ENCODE measurements at regions not wholly inside any gene's neighbourhood (a gene's known extent, or its start where the extent isn't known, plus 50 kb on each side); places are given as distances from the start of the nearest gene placed in this dataset.

- H3K27ac ChIP-seq (ENCODE audit: low read depth, low read length), result no peak overlapping the region
- no peaks in the 10 kb centered on the region for H3K4me1 ChIP-seq (ENCODE audit: control insufficient read depth in 5 of 5, insufficient read depth in 5 of 5, low read length in 5 of 5)
- H3K27me3 ChIP-seq (ENCODE audit: control insufficient read depth in 5 of 5, insufficient read depth in 4 of 5, low read length in 5 of 5), result peaks cover 0 to 2% (median 0%) of the 10 kb centered on the region in 5 donors
- no peaks in the 10 kb centered on the region for H3K9me3 ChIP-seq (ENCODE audit: control insufficient read depth in 5 of 5, low read length in 5 of 5)
- H3K36me3 ChIP-seq (ENCODE audit: control insufficient read depth in 5 of 5, insufficient read depth in 5 of 5, low read length in 5 of 5), result no peaks in the 10 kb centered on the region
- no peak overlapping the region for H3K9ac ChIP-seq (ENCODE audit: low read length in 5 of 5)
- H3K4me3 ChIP-seq (ENCODE audit: low read depth in 1 of 5, low read length in 5 of 5), result no peak overlapping the region
Observed at GRCh38 chr20:52793339-52793963, 178.7 kb upstream of the TSHZ2 start.

GRCh38 chr20:52791091-52791490 is 181.1 kb upstream of the TSHZ2 start:
- no peaks in the 10 kb centered on the region for H3K9me3 ChIP-seq (ENCODE audit: control insufficient read depth in 5 of 5, low read length in 5 of 5)
- H3K27ac ChIP-seq (ENCODE audit: low read depth, low read length), result no peak overlapping the region
- H3K4me1 ChIP-seq (ENCODE audit: control insufficient read depth in 5 of 5, insufficient read depth in 5 of 5, low read length in 5 of 5), result no peaks in the 10 kb centered on the region
- H3K9ac ChIP-seq (ENCODE audit: low read length in 5 of 5), result no peak overlapping the region
- peaks cover 0 to 4% (median 0%) of the 10 kb centered on the region in 5 donors for H3K27me3 ChIP-seq (ENCODE audit: control insufficient read depth in 5 of 5, insufficient read depth in 4 of 5, low read length in 5 of 5)
- no peak overlapping the region for H3K4me3 ChIP-seq (ENCODE audit: low read depth in 1 of 5, low read length in 5 of 5)
- no peaks in the 10 kb centered on the region for H3K36me3 ChIP-seq (ENCODE audit: control insufficient read depth in 5 of 5, insufficient read depth in 5 of 5, low read length in 5 of 5)

- no peaks in the 10 kb centered on the region for H3K4me1 ChIP-seq (ENCODE audit: control insufficient read depth in 5 of 5, insufficient read depth in 5 of 5, low read length in 5 of 5)
- no peaks in the 10 kb centered on the region for H3K36me3 ChIP-seq (ENCODE audit: control insufficient read depth in 5 of 5, insufficient read depth in 5 of 5, low read length in 5 of 5)
- H3K27me3 ChIP-seq (ENCODE audit: control insufficient read depth in 5 of 5, insufficient read depth in 4 of 5, low read length in 5 of 5), result peaks cover 0 to 4% (median 0%) of the 10 kb centered on the region in 5 donors
- no peak overlapping the region for H3K27ac ChIP-seq (ENCODE audit: low read depth, low read length)
- no peak overlapping the region for H3K9ac ChIP-seq (ENCODE audit: low read length in 5 of 5)
- no peaks in the 10 kb centered on the region for H3K9me3 ChIP-seq (ENCODE audit: control insufficient read depth in 5 of 5, low read length in 5 of 5)
- H3K4me3 ChIP-seq (ENCODE audit: low read depth in 1 of 5, low read length in 5 of 5), result no peak overlapping the region
Observed at GRCh38 chr20:52789716-52790115, 182.4 kb upstream of the TSHZ2 start.

- H3K27me3 ChIP-seq (ENCODE audit: control insufficient read depth in 5 of 5, insufficient read depth in 4 of 5, low read length in 5 of 5), result peaks cover 0 to 4% (median 0%) of the 10 kb centered on the region in 5 donors
- H3K9ac ChIP-seq (ENCODE audit: low read length in 5 of 5), result no peak overlapping the region
- H3K36me3 ChIP-seq (ENCODE audit: control insufficient read depth in 5 of 5, insufficient read depth in 5 of 5, low read length in 5 of 5), result no peaks in the 10 kb centered on the region
- H3K9me3 ChIP-seq (ENCODE audit: control insufficient read depth in 5 of 5, low read length in 5 of 5), result no peaks in the 10 kb centered on the region
- no peak overlapping the region for H3K4me3 ChIP-seq (ENCODE audit: low read depth in 1 of 5, low read length in 5 of 5)
- no peak overlapping the region for H3K27ac ChIP-seq (ENCODE audit: low read depth, low read length)
- H3K4me1 ChIP-seq (ENCODE audit: control insufficient read depth in 5 of 5, insufficient read depth in 5 of 5, low read length in 5 of 5), result no peaks in the 10 kb centered on the region
Observed at GRCh38 chr20:52787962-52788361, 184.2 kb upstream of the TSHZ2 start.

GRCh38 chr20:52787216-52787615 is 184.9 kb upstream of the TSHZ2 start:
- no peaks in the 10 kb centered on the region for H3K4me1 ChIP-seq (ENCODE audit: control insufficient read depth in 5 of 5, insufficient read depth in 5 of 5, low read length in 5 of 5)
- H3K27me3 ChIP-seq (ENCODE audit: control insufficient read depth in 5 of 5, insufficient read depth in 4 of 5, low read length in 5 of 5), result peaks cover 0 to 4% (median 0%) of the 10 kb centered on the region in 5 donors
- no peaks in the 10 kb centered on the region for H3K9me3 ChIP-seq (ENCODE audit: control insufficient read depth in 5 of 5, low read length in 5 of 5)
- H3K36me3 ChIP-seq (ENCODE audit: control insufficient read depth in 5 of 5, insufficient read depth in 5 of 5, low read length in 5 of 5), result no peaks in the 10 kb centered on the region
- H3K9ac ChIP-seq (ENCODE audit: low read length in 5 of 5), result no peak overlapping the region
- no peak overlapping the region for H3K27ac ChIP-seq (ENCODE audit: low read depth, low read length)
- no peak overlapping the region for H3K4me3 ChIP-seq (ENCODE audit: low read depth in 1 of 5, low read length in 5 of 5)

GRCh38 chr20:52785679-52786078 is 186.5 kb upstream of the TSHZ2 start:
- no peaks in the 10 kb centered on the region for H3K9me3 ChIP-seq (ENCODE audit: control insufficient read depth in 5 of 5, low read length in 5 of 5)
- peaks cover 0 to 4% (median 0%) of the 10 kb centered on the region in 5 donors for H3K27me3 ChIP-seq (ENCODE audit: control insufficient read depth in 5 of 5, insufficient read depth in 4 of 5, low read length in 5 of 5)
- no peak overlapping the region for H3K9ac ChIP-seq (ENCODE audit: low read length in 5 of 5)
- no peak overlapping the region for H3K4me3 ChIP-seq (ENCODE audit: low read depth in 1 of 5, low read length in 5 of 5)
- no peak overlapping the region for H3K27ac ChIP-seq (ENCODE audit: low read depth, low read length)
- H3K4me1 ChIP-seq (ENCODE audit: control insufficient read depth in 5 of 5, insufficient read depth in 5 of 5, low read length in 5 of 5), result no peaks in the 10 kb centered on the region
- no peaks in the 10 kb centered on the region for H3K36me3 ChIP-seq (ENCODE audit: control insufficient read depth in 5 of 5, insufficient read depth in 5 of 5, low read length in 5 of 5)

GRCh38 chr20:52783769-52784168 is 188.4 kb upstream of the TSHZ2 start:
- no peaks in the 10 kb centered on the region for H3K36me3 ChIP-seq (ENCODE audit: control insufficient read depth in 5 of 5, insufficient read depth in 5 of 5, low read length in 5 of 5)
- no peaks in the 10 kb centered on the region for H3K9me3 ChIP-seq (ENCODE audit: control insufficient read depth in 5 of 5, low read length in 5 of 5)
- H3K9ac ChIP-seq (ENCODE audit: low read length in 5 of 5), result no peak overlapping the region
- no peak overlapping the region for H3K27ac ChIP-seq (ENCODE audit: low read depth, low read length)
- no peaks in the 10 kb centered on the region for H3K4me1 ChIP-seq (ENCODE audit: control insufficient read depth in 5 of 5, insufficient read depth in 5 of 5, low read length in 5 of 5)
- H3K4me3 ChIP-seq (ENCODE audit: low read depth in 1 of 5, low read length in 5 of 5), result no peak overlapping the region
- H3K27me3 ChIP-seq (ENCODE audit: control insufficient read depth in 5 of 5, insufficient read depth in 4 of 5, low read length in 5 of 5), result peaks cover 0 to 4% (median 0%) of the 10 kb centered on the region in 5 donors

- Histone ChIP-seq H3K4me1 (ENCODE audit: control insufficient read depth in 5 of 5, insufficient read depth in 5 of 5, low read length in 5 of 5) (no peaks in the 10 kb centered on the region), H3K27me3 (ENCODE audit: control insufficient read depth in 5 of 5, insufficient read depth in 4 of 5, low read length in 5 of 5) (peaks cover 0 to under 1% (median 0%) of the 10 kb centered on the region in 5 donors), H3K4me3 (ENCODE audit: low read depth in 1 of 5, low read length in 5 of 5) (no peak overlapping the region), H3K27ac (ENCODE audit: low read depth, low read length) (no peak overlapping the region), H3K36me3 (ENCODE audit: control insufficient read depth in 5 of 5, insufficient read depth in 5 of 5, low read length in 5 of 5) (no peaks in the 10 kb centered on the region), H3K9me3 (ENCODE audit: control insufficient read depth in 5 of 5, low read length in 5 of 5) (no peaks in the 10 kb centered on the region), H3K9ac (ENCODE audit: low read length in 5 of 5) (no peak overlapping the region)
Observed at GRCh38 chr20:52780462-52780861, 191.7 kb upstream of the TSHZ2 start.

- H3K9me3 ChIP-seq (ENCODE audit: control insufficient read depth in 5 of 5, low read length in 5 of 5), result no peaks in the 10 kb centered on the region
- no peak overlapping the region for H3K27ac ChIP-seq (ENCODE audit: low read depth, low read length)
- H3K4me1 ChIP-seq (ENCODE audit: control insufficient read depth in 5 of 5, insufficient read depth in 5 of 5, low read length in 5 of 5), result no peaks in the 10 kb centered on the region
- no peaks in the 10 kb centered on the region for H3K36me3 ChIP-seq (ENCODE audit: control insufficient read depth in 5 of 5, insufficient read depth in 5 of 5, low read length in 5 of 5)
- peaks cover 0 to 6% (median 0%) of the 10 kb centered on the region in 5 donors for H3K27me3 ChIP-seq (ENCODE audit: control insufficient read depth in 5 of 5, insufficient read depth in 4 of 5, low read length in 5 of 5)
- H3K9ac ChIP-seq (ENCODE audit: low read length in 5 of 5), result no peak overlapping the region
- H3K4me3 ChIP-seq (ENCODE audit: low read depth in 1 of 5, low read length in 5 of 5), result no peak overlapping the region
Observed at GRCh38 chr20:52779125-52779524, 193.0 kb upstream of the TSHZ2 start.

- H3K9ac ChIP-seq (ENCODE audit: low read length in 5 of 5), result no peak overlapping the region
- no peak overlapping the region for H3K4me3 ChIP-seq (ENCODE audit: low read depth in 1 of 5, low read length in 5 of 5)
- no peaks in the 10 kb centered on the region for H3K4me1 ChIP-seq (ENCODE audit: control insufficient read depth in 5 of 5, insufficient read depth in 5 of 5, low read length in 5 of 5)
- no peak overlapping the region for H3K27ac ChIP-seq (ENCODE audit: low read depth, low read length)
- H3K9me3 ChIP-seq (ENCODE audit: control insufficient read depth in 5 of 5, low read length in 5 of 5), result no peaks in the 10 kb centered on the region
- H3K27me3 ChIP-seq (ENCODE audit: control insufficient read depth in 5 of 5, insufficient read depth in 4 of 5, low read length in 5 of 5), result peaks cover 0 to 6% (median 0%) of the 10 kb centered on the region in 5 donors
- H3K36me3 ChIP-seq (ENCODE audit: control insufficient read depth in 5 of 5, insufficient read depth in 5 of 5, low read length in 5 of 5), result no peaks in the 10 kb centered on the region
Observed at GRCh38 chr20:52777171-52777570, 195.0 kb upstream of the TSHZ2 start.

Measured in subcutaneous abdominal adipose tissue (tissue), 5 donors.